RCC 7860 (cell line): ENCODE measurements at regions not wholly inside any gene's neighbourhood (a gene's known extent, or its start where the extent isn't known, plus 50 kb on each side); places are given as distances from the start of the nearest gene placed in this dataset.
"Not testable (repeated sequence)": the region's sequence is repeated elsewhere in the genome, so short reads cannot be mapped to it uniquely, and the experiment has no call there.

Experiments used
- DNase-seq: peaks from one replicate; pipeline ENCODE4 v3.0.0-alpha.2; 2015; ENCODE audit warnings: low spot score
- FAIRE-seq: peaks from 2 replicates; lab custom pipeline; 2012; peaks lifted over from hg19 to GRCh38; lab: Jason Lieb, UNC

DNA sequence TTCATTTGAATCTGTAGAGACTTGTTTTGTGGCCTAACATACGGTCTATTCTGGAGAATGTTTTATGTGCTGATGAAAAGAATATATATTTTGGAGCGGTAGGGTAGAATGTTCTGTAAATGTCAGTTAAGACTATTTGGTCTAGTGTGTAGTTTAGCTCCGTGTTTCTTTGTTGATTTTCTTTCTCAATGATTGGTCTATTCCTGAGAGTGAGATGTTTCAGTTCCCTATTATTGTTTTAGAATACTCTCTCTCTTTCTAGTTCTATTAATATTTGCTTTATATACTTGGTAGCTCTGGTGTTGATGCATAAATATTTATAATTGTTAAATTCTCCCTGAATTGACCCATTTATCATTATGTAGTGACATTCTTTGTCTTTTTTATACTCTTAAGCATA lies 236.5 kb downstream of the GLUD2 start:
- no peak for DNase-seq
- FAIRE-seq: no peak

- no peak for DNase-seq
- no peak for FAIRE-seq
Measured at GRCh38 chrX:121298499-121298898, 251.1 kb downstream of the GLUD2 start.

GRCh38 chrX:121301356-121301755 lies 253.9 kb downstream of the GLUD2 start:
- FAIRE-seq: no peak
- DNase-seq: no peak

- FAIRE-seq (no peak), DNase-seq (no peak)
Measured at GRCh38 chrX:121301822-121302221, 254.4 kb downstream of the GLUD2 start.

DNA sequence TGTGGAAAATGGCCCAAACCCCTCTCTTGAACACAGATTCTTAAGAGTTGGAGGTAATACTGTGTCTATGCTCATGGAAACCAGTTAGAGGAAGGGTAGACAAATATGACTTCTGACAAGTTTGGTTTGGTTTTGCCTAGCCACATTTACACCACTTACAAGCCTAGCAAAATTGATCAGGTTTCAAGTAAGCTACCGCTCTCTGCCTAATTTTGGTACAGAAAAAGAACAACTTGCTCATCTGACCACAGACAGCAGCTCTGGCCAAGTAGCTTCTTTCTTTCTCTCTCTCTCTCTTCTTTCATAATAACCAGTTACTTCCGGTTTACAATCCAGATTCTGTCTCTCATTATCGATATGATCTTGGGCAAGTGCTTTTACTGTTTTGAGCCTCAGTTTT lies 260.0 kb downstream of the GLUD2 start:
- DNase-seq: no peak
- no peak for FAIRE-seq

- FAIRE-seq (peak; percentile 57), DNase-seq (peak; percentile 58)
Measured at GRCh38 chrX:121308276-121308805, 260.9 kb downstream of the GLUD2 start.

DNA sequence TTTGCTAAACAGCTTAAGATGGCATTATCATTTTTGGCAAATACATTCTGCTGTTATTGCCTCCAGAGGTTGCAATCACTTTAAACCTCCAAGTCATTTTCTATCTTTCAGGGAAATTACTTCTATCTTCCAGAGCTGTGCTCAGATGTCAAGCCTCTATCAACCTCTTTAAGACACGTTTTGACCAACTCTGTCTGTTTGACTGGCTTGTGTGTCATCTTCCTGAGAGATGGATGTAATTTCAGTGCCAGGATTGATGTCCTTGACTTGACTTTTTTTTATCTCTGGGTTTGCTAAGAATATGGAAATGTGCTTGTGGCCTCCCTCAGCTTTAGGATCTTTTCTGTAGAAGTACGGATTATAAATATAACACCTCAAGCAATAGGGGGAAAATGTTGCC lies 263.4 kb downstream of the GLUD2 start:
- no peak for DNase-seq
- no peak for FAIRE-seq

GRCh38 chrX:121320441-121320840 lies 273.0 kb downstream of the GLUD2 start:
- DNase-seq: no peak
- no peak for FAIRE-seq

GRCh38 chrX:121322159-121322558 lies 274.7 kb downstream of the GLUD2 start:
- FAIRE-seq (no peak), DNase-seq (no peak)

DNA sequence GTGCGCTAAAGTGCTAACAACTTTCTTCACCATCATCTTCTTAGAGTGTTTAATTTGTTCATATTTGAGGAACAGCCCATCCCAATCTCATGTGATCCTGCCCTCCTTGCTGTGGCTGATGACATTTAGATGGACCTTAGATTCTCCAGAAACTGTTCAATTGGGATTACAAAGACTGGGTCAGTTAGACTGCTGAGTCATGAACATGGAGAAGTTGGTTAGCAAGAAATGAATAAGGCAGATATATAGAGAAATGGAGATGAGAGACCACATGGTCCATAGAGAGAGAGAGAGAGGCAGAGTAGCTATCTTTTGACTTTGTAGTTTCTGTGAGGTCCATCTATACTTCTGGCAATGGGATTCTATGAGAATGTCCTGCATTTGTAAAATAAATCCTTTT lies 275.9 kb downstream of the GLUD2 start:
- no peak for FAIRE-seq
- no peak for DNase-seq

- DNase-seq (no peak), FAIRE-seq (no peak)
Measured at GRCh38 chrX:121333942-121334341, 286.5 kb downstream of the GLUD2 start.

- DNase-seq (no peak), FAIRE-seq (no peak)
Measured at GRCh38 chrX:121336831-121337421, 289.5 kb downstream of the GLUD2 start.

DNA sequence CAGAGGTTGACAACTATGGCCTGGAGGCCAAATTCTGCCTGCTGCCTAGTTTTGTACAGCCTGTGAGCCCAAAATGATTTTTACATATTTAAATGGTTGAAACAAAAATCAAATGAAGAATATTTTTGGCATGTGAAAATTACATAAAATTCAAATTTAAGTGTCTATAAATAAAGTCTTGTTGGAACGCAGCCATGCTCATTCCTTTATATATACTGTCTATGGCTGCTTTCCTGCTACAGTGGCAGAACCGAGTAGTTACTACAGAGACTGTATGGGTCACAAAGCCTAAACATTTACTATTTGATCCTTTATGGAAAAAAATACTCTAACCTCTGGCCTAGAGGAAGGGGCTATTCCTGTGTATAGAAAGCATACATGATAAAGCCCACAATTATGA lies 290.4 kb downstream of the GLUD2 start:
- DNase-seq (no peak), FAIRE-seq (no peak)

DNA sequence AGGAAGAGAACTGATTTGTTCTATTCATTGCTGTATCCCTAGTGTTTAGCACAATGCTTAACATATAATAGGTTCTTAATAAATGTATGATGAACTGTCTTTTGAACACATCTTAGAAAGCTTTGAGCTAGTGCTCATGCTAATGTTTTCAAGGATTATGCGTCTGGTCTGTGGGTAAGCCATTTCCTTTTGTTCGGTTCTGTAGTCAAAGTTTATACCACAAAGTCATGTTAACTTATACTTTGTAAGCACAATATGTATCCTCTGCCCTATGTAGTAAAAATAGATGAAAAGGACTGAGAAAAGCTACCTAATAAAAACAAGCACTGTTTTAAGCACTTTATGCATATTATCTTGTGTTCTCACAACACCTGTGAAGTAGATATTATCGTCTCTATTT lies 301.9 kb downstream of the GLUD2 start:
- no peak for FAIRE-seq
- no peak for DNase-seq

GRCh38 chrX:121356139-121356849 lies 308.9 kb downstream of the GLUD2 start:
- FAIRE-seq: no peak
- DNase-seq: no peak

DNA sequence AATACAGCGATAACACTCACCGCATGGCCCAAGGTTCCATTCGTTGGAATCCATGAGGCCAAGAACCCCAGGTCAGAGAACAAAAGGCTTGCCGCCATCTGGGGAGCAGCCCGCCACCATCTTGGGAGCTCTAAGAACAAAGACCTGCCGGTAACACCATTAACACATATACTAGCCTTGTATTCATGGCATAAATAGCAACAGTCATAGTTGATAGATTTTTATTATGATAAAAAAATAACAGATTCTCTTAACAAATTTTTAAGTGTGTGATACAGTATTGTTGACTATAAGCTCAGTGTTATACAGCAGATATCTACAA lies 309.4 kb downstream of the GLUD2 start:
- FAIRE-seq (no peak), DNase-seq (no peak)

DNA sequence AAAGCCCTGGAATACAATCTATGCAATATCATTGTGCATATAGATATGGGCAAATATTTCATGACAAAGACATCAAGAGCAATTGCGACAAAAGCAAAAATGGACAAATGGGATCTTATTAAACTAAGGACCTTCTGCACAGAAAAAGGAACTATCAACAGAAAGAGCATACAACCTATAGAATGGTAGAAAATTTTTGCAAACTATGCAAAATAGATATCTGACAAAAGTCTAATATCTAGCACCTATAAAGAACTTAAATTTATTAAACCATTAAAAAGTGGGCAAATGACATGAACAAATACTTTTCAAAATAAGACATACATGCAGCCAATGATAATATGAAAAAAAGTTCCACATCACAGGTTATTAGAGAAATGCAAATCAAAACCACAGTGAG lies 312.9 kb downstream of the GLUD2 start:
- FAIRE-seq (no peak), DNase-seq (no peak)

DNA sequence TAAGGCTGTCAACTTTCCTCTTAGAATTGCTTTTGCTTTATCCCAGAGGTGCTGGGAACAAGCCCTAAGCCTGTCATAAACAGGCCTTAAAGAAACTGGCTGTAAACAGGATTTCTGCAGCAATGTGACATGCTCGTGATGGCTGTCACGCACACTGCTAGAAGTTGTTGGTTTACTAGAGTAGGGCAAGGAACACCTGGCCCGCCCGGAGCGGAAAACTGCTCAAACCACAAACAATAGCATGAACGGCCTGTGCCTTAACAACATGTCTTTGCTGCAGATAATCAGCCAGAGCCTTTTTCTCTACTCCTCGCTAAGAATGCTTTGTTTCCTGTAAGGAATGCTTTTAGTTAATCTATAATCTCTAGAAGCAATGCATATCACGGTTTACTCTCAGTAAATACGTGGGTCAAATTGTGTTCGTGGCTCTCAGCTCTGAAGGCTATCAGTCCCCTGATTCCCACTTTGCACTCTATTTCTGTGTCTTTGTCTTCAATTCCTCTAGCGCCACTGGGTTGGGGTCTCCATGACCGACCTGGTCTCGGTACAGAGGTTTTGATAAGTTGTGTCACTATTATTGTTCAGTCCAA lies 318.3 kb downstream of the GLUD2 start:
- FAIRE-seq (no peak), DNase-seq (no peak)

- DNase-seq (no peak), FAIRE-seq (no peak)
Measured at GRCh38 chrX:121374471-121374870, 327.1 kb downstream of the GLUD2 start.

- not testable (repeated sequence) for FAIRE-seq, DNase-seq
Measured at GRCh38 chrX:121381915-121382314, 334.5 kb downstream of the GLUD2 start.

DNA sequence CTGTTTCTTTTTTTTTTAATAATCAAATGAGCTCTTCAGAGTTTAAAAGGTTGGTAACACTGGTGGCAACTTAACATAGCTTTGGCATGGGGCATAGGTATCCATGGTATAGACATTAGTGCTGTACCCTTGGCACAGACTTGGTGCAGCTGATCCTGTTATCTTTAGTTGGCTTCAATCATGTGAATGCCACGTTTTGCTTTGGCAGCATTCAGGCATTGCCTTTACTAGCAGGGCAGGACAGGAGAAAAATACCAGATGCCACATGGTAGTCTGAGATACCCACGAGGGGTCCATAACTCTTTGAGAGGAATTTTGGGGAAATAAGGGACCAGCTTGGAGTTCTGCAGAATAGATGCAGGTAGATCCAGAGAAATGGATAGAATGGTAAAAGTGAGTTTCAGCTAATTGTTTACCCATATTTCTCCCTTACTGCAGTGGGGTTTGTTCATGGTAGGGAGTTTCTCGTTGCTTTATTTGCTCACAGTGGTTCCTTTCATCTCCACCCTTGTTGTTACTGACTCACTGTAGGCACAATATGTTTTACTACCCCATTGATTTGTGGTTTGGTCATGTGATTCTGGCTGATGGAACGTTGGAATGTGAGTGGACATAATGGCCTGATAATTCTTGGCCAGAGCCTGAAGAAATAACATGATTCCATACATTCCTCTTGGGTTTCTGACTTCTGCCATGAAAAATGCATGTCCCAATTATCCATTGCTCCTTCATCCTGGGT lies 342.7 kb downstream of the GLUD2 start:
- no peak for DNase-seq
- no peak for FAIRE-seq

- DNase-seq (no peak), FAIRE-seq (no peak)
Measured at GRCh38 chrX:121405826-121406225, 358.4 kb downstream of the GLUD2 start.
